ENCODE measurements at regions not wholly inside any gene's neighbourhood (a gene's known extent, or its start where the extent isn't known, plus 50 kb on each side); places are given as distances from the start of the nearest gene placed in this dataset.

GRCh38 chr4:66575008-66575696, 904.9 kb upstream of the EPHA5 start:
- Histone ChIP-seq H3K9me3 (ENCODE audit: control insufficient read depth, insufficient read depth, low read length) (no peaks in the 10 kb centered on the region), H3K27me3 (ENCODE audit: control insufficient read depth, insufficient read depth, low read length) (no peaks in the 10 kb centered on the region), H3K4me3 (ENCODE audit: low read depth, low read length) (no peak overlapping the region), H3K4me1 (ENCODE audit: control insufficient read depth, insufficient read depth, low read length) (no peaks in the 10 kb centered on the region), H3K27ac (ENCODE audit: low read depth, low read length) (no peak overlapping the region), H3K36me3 (ENCODE audit: control insufficient read depth, insufficient read depth, low read length) (no peaks in the 10 kb centered on the region), H3K9ac (ENCODE audit: low read depth, low read length) (no peak overlapping the region)

DNA sequence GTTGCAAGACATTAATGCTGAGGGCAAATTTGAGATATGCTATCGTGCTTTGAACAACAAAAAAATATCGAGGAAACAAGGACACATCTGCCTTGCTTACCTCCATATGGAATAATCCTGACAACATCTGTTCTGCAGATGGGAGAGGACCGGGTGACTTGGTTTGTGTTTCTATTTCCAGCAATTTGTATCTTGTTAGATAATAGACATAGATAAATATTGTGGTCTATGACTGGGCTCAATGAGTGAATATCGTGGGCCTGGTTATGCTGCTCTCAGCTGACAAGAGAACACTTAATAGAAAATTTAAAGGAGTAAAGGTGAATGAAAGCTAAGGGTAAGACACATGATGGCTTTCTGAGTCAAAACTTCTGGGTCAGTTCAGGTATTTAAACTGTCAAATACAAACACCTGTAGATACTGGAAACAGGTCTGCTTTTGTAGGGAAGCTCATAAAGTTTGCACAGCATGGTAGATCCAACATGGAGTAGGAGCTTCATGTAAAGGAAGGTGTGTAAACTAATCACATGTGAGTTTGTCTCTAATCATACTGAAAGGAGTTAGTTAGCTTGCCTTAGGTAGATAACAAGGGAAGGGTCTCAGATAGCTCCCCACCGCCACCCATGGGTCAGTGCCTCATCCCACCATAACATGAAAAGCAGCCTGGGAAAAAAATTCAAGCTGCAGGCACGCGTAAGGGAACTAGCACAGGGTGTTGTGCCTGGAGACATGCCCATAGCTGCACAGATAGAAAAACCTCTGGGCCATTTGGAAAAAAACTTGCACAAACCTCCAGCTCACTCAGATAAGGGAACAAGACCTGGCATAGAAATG, 904.1 kb upstream of the EPHA5 start:
- Histone ChIP-seq H3K4me3 (ENCODE audit: low read depth, low read length) (no peak overlapping the region), H3K36me3 (ENCODE audit: control insufficient read depth, insufficient read depth, low read length) (no peaks in the 10 kb centered on the region), H3K9ac (ENCODE audit: low read depth, low read length) (no peak overlapping the region), H3K9me3 (ENCODE audit: control insufficient read depth, insufficient read depth, low read length) (no peaks in the 10 kb centered on the region), H3K27me3 (ENCODE audit: control insufficient read depth, insufficient read depth, low read length) (no peaks in the 10 kb centered on the region), H3K27ac (ENCODE audit: low read depth, low read length) (no peak overlapping the region), H3K4me1 (ENCODE audit: control insufficient read depth, insufficient read depth, low read length) (no peaks in the 10 kb centered on the region)

DNA sequence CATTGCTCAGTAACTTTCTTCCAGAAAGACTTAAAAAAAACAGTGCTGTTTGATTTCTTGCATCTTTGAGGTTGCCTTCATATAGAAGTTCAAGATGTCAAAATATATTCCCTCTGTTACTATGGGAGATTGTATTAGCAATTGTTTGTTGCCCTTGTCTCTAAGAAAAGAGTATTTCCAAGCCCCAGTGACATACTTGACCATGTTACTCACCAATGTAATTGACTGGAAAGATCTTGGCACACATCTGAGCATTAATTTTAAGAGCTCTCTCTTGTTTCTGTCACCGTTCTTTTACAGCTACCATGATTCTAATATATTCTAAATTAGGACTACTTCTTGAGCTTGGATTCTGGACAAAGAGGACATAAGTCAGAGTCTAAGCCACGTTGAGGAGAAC, 902.7 kb upstream of the EPHA5 start:
- H3K4me1 ChIP-seq (ENCODE audit: control insufficient read depth, insufficient read depth, low read length) = no peaks in the 10 kb centered on the region
- H3K36me3 ChIP-seq (ENCODE audit: control insufficient read depth, insufficient read depth, low read length) = no peaks in the 10 kb centered on the region
- no peak overlapping the region for H3K27ac ChIP-seq (ENCODE audit: low read depth, low read length)
- H3K27me3 ChIP-seq (ENCODE audit: control insufficient read depth, insufficient read depth, low read length) = no peaks in the 10 kb centered on the region
- H3K9ac ChIP-seq (ENCODE audit: low read depth, low read length) = no peak overlapping the region
- no peak overlapping the region for H3K4me3 ChIP-seq (ENCODE audit: low read depth, low read length)
- no peaks in the 10 kb centered on the region for H3K9me3 ChIP-seq (ENCODE audit: control insufficient read depth, insufficient read depth, low read length)

DNA sequence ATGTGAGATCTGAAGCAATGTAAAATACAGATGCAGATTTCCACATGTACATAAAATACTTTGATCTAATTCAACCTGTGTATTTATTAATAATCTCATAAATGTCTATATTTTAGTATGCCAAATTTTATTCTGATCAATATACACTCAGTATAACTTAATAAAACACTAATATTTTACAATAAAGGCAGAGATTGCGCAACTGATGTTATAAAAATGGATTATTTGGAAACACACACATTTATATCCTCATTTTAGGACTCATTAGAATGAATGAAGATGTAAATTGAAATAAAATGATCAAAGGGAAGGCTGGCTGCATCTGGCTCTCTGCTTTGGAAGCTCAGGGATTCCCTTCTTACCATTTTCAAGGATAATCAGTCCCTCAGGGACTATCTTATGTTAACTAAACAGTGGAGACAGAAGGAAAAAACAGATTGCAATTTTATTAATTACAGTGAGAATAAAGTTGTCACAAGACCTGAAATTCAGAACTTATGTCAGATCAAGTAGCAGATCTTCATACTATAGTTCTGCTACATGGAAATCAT, 900.9 kb upstream of the EPHA5 start:
- Histone ChIP-seq H3K9me3 (ENCODE audit: control insufficient read depth, insufficient read depth, low read length) (no peaks in the 10 kb centered on the region), H3K4me1 (ENCODE audit: control insufficient read depth, insufficient read depth, low read length) (no peaks in the 10 kb centered on the region), H3K9ac (ENCODE audit: low read depth, low read length) (no peak overlapping the region), H3K4me3 (ENCODE audit: low read depth, low read length) (no peak overlapping the region), H3K27me3 (ENCODE audit: control insufficient read depth, insufficient read depth, low read length) (no peaks in the 10 kb centered on the region), H3K27ac (ENCODE audit: low read depth, low read length) (no peak overlapping the region), H3K36me3 (ENCODE audit: control insufficient read depth, insufficient read depth, low read length) (no peaks in the 10 kb centered on the region)

DNA sequence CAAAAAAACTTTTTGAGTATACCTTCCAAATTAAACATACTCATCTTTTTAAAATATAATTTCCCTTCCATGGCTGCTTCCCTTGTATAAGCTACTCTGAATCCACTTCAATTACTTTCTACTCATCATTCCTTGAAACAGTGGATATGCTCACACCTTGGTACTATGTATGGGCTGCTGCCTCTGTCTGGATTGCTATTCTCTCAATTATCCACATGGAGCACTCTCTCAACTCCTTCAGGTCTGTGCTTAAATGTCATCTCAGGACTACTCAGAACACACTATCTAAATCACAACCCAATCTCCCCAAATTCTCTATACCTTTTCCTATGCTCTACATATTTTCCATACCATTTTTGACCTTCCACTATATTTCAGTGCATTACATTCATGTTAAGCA, 898.9 kb upstream of the EPHA5 start:
- H3K4me1 ChIP-seq (ENCODE audit: control insufficient read depth, insufficient read depth, low read length) = no peaks in the 10 kb centered on the region
- H3K36me3 ChIP-seq (ENCODE audit: control insufficient read depth, insufficient read depth, low read length) = no peaks in the 10 kb centered on the region
- no peak overlapping the region for H3K9ac ChIP-seq (ENCODE audit: low read depth, low read length)
- no peaks in the 10 kb centered on the region for H3K27me3 ChIP-seq (ENCODE audit: control insufficient read depth, insufficient read depth, low read length)
- no peaks in the 10 kb centered on the region for H3K9me3 ChIP-seq (ENCODE audit: control insufficient read depth, insufficient read depth, low read length)
- H3K27ac ChIP-seq (ENCODE audit: low read depth, low read length) = no peak overlapping the region
- H3K4me3 ChIP-seq (ENCODE audit: low read depth, low read length) = no peak overlapping the region

DNA sequence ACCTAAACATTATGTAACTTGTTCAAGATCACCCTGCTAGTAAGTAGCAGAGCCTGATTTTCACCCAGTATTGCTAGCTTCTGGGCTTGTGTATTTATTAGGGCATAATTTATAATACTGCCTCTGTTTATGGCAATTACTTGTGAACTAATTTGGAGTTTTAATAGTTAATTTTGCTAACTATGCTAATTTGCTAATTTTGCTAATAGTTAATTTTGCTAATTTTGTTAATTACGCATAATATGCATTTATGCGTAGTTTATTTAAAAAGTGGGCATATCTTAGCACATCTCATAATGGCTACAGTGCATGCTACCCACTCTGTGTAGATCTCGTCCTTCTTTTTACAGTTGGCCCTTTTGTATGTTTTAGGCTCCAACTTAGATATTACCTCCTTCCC, 898.1 kb upstream of the EPHA5 start:
- Histone ChIP-seq H3K27me3 (ENCODE audit: control insufficient read depth, insufficient read depth, low read length) (no peaks in the 10 kb centered on the region), H3K27ac (ENCODE audit: low read depth, low read length) (no peak overlapping the region), H3K9me3 (ENCODE audit: control insufficient read depth, insufficient read depth, low read length) (no peaks in the 10 kb centered on the region), H3K4me3 (ENCODE audit: low read depth, low read length) (no peak overlapping the region), H3K4me1 (ENCODE audit: control insufficient read depth, insufficient read depth, low read length) (no peaks in the 10 kb centered on the region), H3K36me3 (ENCODE audit: control insufficient read depth, insufficient read depth, low read length) (no peaks in the 10 kb centered on the region), H3K9ac (ENCODE audit: low read depth, low read length) (no peak overlapping the region)

DNA sequence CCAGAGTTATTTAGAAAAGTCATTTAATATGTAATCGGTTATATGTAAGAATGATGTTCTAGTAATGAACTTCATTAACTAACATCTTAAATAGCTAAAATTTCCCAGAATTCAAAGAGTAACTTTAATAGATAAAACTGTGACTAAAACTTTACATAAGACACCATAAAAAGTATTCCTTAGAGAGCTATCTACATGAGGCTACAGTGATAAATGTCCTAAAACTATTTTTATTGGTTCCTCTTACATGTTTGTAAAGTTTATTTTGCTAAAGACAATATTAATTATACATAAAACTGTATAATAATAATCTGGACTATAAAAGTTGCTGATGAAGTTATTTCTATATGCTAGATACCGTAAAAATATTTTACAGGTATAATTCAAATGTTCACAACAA, 897.7 kb upstream of the EPHA5 start:
- Histone ChIP-seq H3K27ac (ENCODE audit: low read depth, low read length) (no peak overlapping the region), H3K4me3 (ENCODE audit: low read depth, low read length) (no peak overlapping the region), H3K36me3 (ENCODE audit: control insufficient read depth, insufficient read depth, low read length) (no peaks in the 10 kb centered on the region), H3K9me3 (ENCODE audit: control insufficient read depth, insufficient read depth, low read length) (no peaks in the 10 kb centered on the region), H3K4me1 (ENCODE audit: control insufficient read depth, insufficient read depth, low read length) (no peaks in the 10 kb centered on the region), H3K9ac (ENCODE audit: low read depth, low read length) (no peak overlapping the region), H3K27me3 (ENCODE audit: control insufficient read depth, insufficient read depth, low read length) (no peaks in the 10 kb centered on the region)

DNA sequence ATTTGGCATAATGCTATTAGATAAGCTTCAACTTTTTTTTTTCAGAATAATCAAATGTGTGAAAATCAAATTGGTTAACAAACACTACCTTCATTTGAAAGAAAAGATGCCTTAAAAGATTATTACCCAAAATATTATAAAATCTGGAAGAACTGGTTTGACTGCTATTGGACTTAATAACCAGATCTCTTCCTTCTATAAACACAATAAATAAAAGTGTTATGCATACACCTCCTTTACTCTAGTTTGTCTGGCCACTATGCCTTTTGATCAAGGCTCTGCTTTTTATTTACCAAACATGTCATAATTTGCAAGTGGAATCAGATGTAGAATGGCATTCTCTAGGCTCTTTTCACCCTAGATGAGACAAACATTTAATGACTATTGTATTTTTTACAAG, 897.3 kb upstream of the EPHA5 start:
- no peaks in the 10 kb centered on the region for H3K27me3 ChIP-seq (ENCODE audit: control insufficient read depth, insufficient read depth, low read length)
- H3K9ac ChIP-seq (ENCODE audit: low read depth, low read length) = no peak overlapping the region
- H3K4me1 ChIP-seq (ENCODE audit: control insufficient read depth, insufficient read depth, low read length) = no peaks in the 10 kb centered on the region
- no peaks in the 10 kb centered on the region for H3K36me3 ChIP-seq (ENCODE audit: control insufficient read depth, insufficient read depth, low read length)
- H3K4me3 ChIP-seq (ENCODE audit: low read depth, low read length) = no peak overlapping the region
- H3K27ac ChIP-seq (ENCODE audit: low read depth, low read length) = no peak overlapping the region
- no peaks in the 10 kb centered on the region for H3K9me3 ChIP-seq (ENCODE audit: control insufficient read depth, insufficient read depth, low read length)

DNA sequence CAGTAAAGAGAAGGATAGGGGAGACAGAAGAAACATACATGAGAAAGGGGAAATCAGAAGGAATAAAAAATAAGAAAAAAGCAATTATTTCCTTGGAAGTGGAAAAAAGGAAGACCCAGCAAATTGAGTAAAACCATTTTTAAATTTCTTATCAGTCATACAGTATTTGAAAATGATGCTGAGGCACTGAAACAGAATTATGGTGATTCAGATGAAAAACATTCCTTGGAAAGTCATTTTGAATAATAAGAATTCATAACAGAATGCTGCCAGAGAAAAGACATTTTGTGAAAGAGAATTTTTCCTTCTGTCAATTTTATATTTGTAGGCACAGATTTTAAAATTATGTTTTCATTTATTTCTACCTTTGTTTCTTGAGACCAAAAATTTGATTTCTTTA, 895.5 kb upstream of the EPHA5 start:
- H3K27ac ChIP-seq (ENCODE audit: low read depth, low read length) = no peak overlapping the region
- no peak overlapping the region for H3K4me3 ChIP-seq (ENCODE audit: low read depth, low read length)

DNA sequence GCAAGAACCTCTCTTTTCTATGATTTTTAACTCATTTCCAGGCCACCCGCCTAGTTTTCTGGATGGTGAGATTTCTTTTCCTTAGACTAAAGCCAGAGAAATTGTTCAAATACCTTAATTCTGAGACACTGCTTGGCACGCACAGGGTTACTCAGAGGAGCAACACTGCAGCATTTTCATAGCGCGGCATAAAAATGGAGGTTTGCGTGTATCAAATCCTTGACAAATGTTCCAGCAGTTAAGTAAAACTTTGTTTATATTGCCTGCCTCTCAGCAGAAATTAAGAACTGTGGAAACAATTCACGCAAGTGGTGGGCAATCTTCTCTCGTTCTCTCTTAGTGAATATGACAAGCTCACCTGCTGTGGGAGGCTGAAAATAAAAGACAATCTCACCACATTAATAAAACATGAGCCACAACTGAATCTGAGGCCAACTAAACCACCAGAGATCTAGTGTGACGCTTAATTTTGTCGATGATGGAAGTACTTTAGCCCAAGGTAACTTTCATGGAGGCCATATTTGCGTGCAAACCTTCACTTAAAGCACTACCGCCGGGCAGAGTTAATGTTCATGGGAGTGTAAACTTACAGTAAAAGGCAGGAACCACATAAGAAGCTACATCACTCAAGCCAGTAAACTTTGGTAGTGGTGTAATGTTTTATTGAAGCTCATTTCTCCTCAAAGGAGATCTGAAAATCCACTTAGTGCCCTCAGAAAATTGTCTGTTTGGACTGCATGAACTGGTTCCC, 894.8 kb upstream of the EPHA5 start:
- Histone ChIP-seq H3K4me3 (ENCODE audit: low read depth, low read length) (no peak overlapping the region), H3K9me3 (ENCODE audit: control insufficient read depth, insufficient read depth, low read length) (no peaks in the 10 kb centered on the region), H3K36me3 (ENCODE audit: control insufficient read depth, insufficient read depth, low read length) (no peaks in the 10 kb centered on the region), H3K27ac (ENCODE audit: low read depth, low read length) (no peak overlapping the region), H3K4me1 (ENCODE audit: control insufficient read depth, insufficient read depth, low read length) (no peaks in the 10 kb centered on the region), H3K9ac (ENCODE audit: low read depth, low read length) (no peak overlapping the region), H3K27me3 (ENCODE audit: control insufficient read depth, insufficient read depth, low read length) (no peaks in the 10 kb centered on the region)

More for the DNA sequence above, 895.5 kb upstream of the EPHA5 start:
- Histone ChIP-seq H3K27me3 (ENCODE audit: control insufficient read depth, insufficient read depth, low read length) (no peaks in the 10 kb centered on the region), H3K9me3 (ENCODE audit: control insufficient read depth, insufficient read depth, low read length) (no peaks in the 10 kb centered on the region), H3K4me1 (ENCODE audit: control insufficient read depth, insufficient read depth, low read length) (no peaks in the 10 kb centered on the region), H3K9ac (ENCODE audit: low read depth, low read length) (no peak overlapping the region), H3K36me3 (ENCODE audit: control insufficient read depth, insufficient read depth, low read length) (no peaks in the 10 kb centered on the region)

All from HUES48 (cell line).